H9 (cell line): ENCODE measurements at regions not wholly inside any gene's neighbourhood (a gene's known extent, or its start where the extent isn't known, plus 50 kb on each side); places are given as distances from the start of the nearest gene placed in this dataset.

ENCODE experiments used
- DNase-seq: peaks from one replicate; pipeline ENCODE4 v3.0.0-alpha.2; 2017
- H2AFZ ChIP-seq: one replicate; pipeline ENCODE4 v1.6.1; 2013; ENCODE audit warnings: mild to moderate bottlenecking, low read length, control low read depth, moderate library complexity
- H2AK5ac ChIP-seq: 2 replicates; pipeline ENCODE4 v1.6.1; 2013; ENCODE audit warnings: low read length, control low read depth, mixed read lengths; ENCODE audit not compliant: insufficient read length
- H2BK120ac ChIP-seq: one replicate; pipeline ENCODE4 v1.6.1; 2013; ENCODE audit warnings: low read depth, mild to moderate bottlenecking, low read length, control low read depth, inconsistent platforms; ENCODE audit not compliant: poor library complexity, severe bottlenecking
- H2BK12ac ChIP-seq: 2 replicates; pipeline ENCODE4 v1.6.1; 2013; ENCODE audit warnings: low read length, control low read depth, mixed read lengths, low read depth; ENCODE audit not compliant: insufficient read length
- H2BK15ac ChIP-seq: 2 replicates; pipeline ENCODE4 v1.6.1; 2013; ENCODE audit warnings: low read depth, low read length, control low read depth
- H2BK20ac ChIP-seq: one replicate; pipeline ENCODE4 v1.6.1; 2013; ENCODE audit warnings: low read depth, mild to moderate bottlenecking, low read length, control low read depth, inconsistent platforms; ENCODE audit not compliant: poor library complexity, severe bottlenecking
- H2BK5ac ChIP-seq: 2 replicates; pipeline ENCODE4 v1.6.1; 2013; ENCODE audit warnings: low read length, control low read depth, mixed read lengths; ENCODE audit not compliant: insufficient read length
- H3K14ac ChIP-seq: 2 replicates; pipeline ENCODE4 v1.6.1; 2013; ENCODE audit warnings: low read length, control low read depth; ENCODE audit not compliant: insufficient read depth
- H3K18ac ChIP-seq: 2 replicates; pipeline ENCODE4 v1.6.1; 2013; ENCODE audit warnings: low read depth, mild to moderate bottlenecking, mixed read lengths, low read length, control low read depth; ENCODE audit not compliant: insufficient read length
- H3K23ac ChIP-seq: 2 replicates; pipeline ENCODE4 v1.6.1; 2013; ENCODE audit warnings: low read length, control low read depth, mixed read lengths, low read depth; ENCODE audit not compliant: insufficient read length
- H3K23me2 ChIP-seq: 2 replicates; pipeline ENCODE4 v1.6.1; 2013; ENCODE audit warnings: low read depth, mild to moderate bottlenecking, mixed read lengths, low read length, control low read depth; ENCODE audit not compliant: insufficient read length, poor library complexity, severe bottlenecking
- H3K27ac ChIP-seq: 2 replicates; pipeline ENCODE4 v1.5.1; 2013; ENCODE audit warnings: low read length, control low read depth, mixed read lengths, low read depth; ENCODE audit not compliant: insufficient read length
- H3K27me3 ChIP-seq: 2 replicates; pipeline ENCODE4 v1.6.1; 2013; ENCODE audit warnings: low read length, control low read depth, inconsistent platforms; ENCODE audit not compliant: insufficient read depth
- H3K4ac ChIP-seq: 2 replicates; pipeline ENCODE4 v1.6.1; 2013; ENCODE audit warnings: low read depth, mild to moderate bottlenecking, control low read depth, inconsistent platforms, low read length, moderate library complexity
- H3K4me1 ChIP-seq: 2 replicates; pipeline ENCODE4 v1.6.1; 2013; ENCODE audit warnings: low read length, control low read depth, inconsistent platforms; ENCODE audit not compliant: insufficient read depth
- H3K4me2 ChIP-seq: 2 replicates; pipeline ENCODE4 v1.6.1; 2013; ENCODE audit warnings: low read length, control low read depth, mixed read lengths; ENCODE audit not compliant: insufficient read length, insufficient read depth
- H3K56ac ChIP-seq: 2 replicates; pipeline ENCODE4 v1.6.1; 2013; ENCODE audit warnings: low read depth, mild to moderate bottlenecking, mixed read lengths, low read length, control low read depth; ENCODE audit not compliant: insufficient read length
- H3K79me1 ChIP-seq: 2 replicates; pipeline ENCODE4 v1.6.1; 2013; ENCODE audit warnings: low read depth, mild to moderate bottlenecking, moderate library complexity, low read length, control low read depth, inconsistent platforms; ENCODE audit not compliant: insufficient read depth, poor library complexity, severe bottlenecking
- H3K79me2 ChIP-seq: 2 replicates; pipeline ENCODE4 v1.6.1; 2013; ENCODE audit warnings: low read length, control low read depth, inconsistent platforms; ENCODE audit not compliant: insufficient read depth
- H3K9ac ChIP-seq: 2 replicates; pipeline ENCODE4 v1.6.1; 2013; ENCODE audit warnings: low read length, control low read depth, mixed read lengths; ENCODE audit not compliant: insufficient read length; ENCODE audit errors: extremely low read depth
- H3K9me3 ChIP-seq: one replicate; pipeline ENCODE4 v1.6.1; 2013; ENCODE audit warnings: low read depth, low read length, inconsistent platforms; ENCODE audit not compliant: control insufficient read depth
- H3T11ph ChIP-seq: one replicate; pipeline ENCODE4 v1.6.1; 2013; ENCODE audit warnings: mild to moderate bottlenecking, low read length, control low read depth, inconsistent platforms
- H4K20me1 ChIP-seq: one replicate; pipeline ENCODE4 v1.6.1; 2013; ENCODE audit not compliant: control insufficient read depth, insufficient read length, insufficient read depth
- H4K5ac ChIP-seq: 2 replicates; pipeline ENCODE4 v1.6.1; 2013; ENCODE audit warnings: low read depth, mild to moderate bottlenecking, mixed read lengths, low read length, control low read depth; ENCODE audit not compliant: insufficient read length
- H4K8ac ChIP-seq: replicated peaks from 2 replicates; pipeline ENCODE4 v1.6.1; 2013; ENCODE audit warnings: low read length, control low read depth, mixed read lengths, low read depth; ENCODE audit not compliant: insufficient read length
- H4K91ac ChIP-seq: 2 replicates; pipeline ENCODE4 v1.6.1; 2013; ENCODE audit warnings: low read depth, mild to moderate bottlenecking, moderate library complexity, mixed read lengths, low read length, control low read depth; ENCODE audit not compliant: insufficient read length
- H3K27ac Mint-ChIP-seq, 3 experiments: 2 replicates in 2 of 3; 3 replicates in 1 of 3; pipeline ENCODE4 v1.8.0; 2020 to 2021; ENCODE audit warnings: mixed read lengths in 3 of 3, mild to moderate bottlenecking in 1 of 3, moderate library complexity in 1 of 3
- H3K27me3 Mint-ChIP-seq: 2 replicates; pipeline ENCODE4 v1.8.0; 2021; ENCODE audit warnings: low read depth, mild to moderate bottlenecking, moderate library complexity, mixed read lengths
- H3K36me3 Mint-ChIP-seq, 3 experiments: 2 replicates in 2 of 3; 3 replicates in 1 of 3; pipeline ENCODE4 v1.8.0; 2020 to 2021; ENCODE audit warnings: low read depth in 3 of 3, mixed read lengths in 3 of 3; ENCODE audit not compliant: insufficient read depth in 1 of 3
- H3K4me1 Mint-ChIP-seq, 2 experiments: 2 replicates each; pipeline ENCODE4 v1.8.0; 2020; ENCODE audit warnings: mixed read lengths in 2 of 2
- H3K4me3 Mint-ChIP-seq, 2 experiments: 2 replicates in 1 of 2; 3 replicates in 1 of 2; pipeline ENCODE4 v1.8.0; 2020 to 2021; ENCODE audit warnings: mild to moderate bottlenecking in 2 of 2, mixed read lengths in 2 of 2, moderate library complexity in 1 of 2
- H3K9me3 Mint-ChIP-seq, 2 experiments: 2 replicates in 1 of 2; 3 replicates in 1 of 2; pipeline ENCODE4 v1.8.0; 2020; ENCODE audit warnings: mild to moderate bottlenecking in 2 of 2, mixed read lengths in 2 of 2, moderate library complexity in 1 of 2
- CTCF ChIP-seq: fragments of 200-600 bp; sonication (generic); conservative IDR thresholded peaks from 3 replicates; pipeline ENCODE4 v1.8.0; 2021; ENCODE audit warnings: antibody characterized with exemption, mild to moderate bottlenecking

- Mint-ChIP-seq H3K4me1 (no peaks in the 10 kb centered on the region), H3K27ac (no peak overlapping the region), H3K9me3 (peaks cover 17 to 27% of the 10 kb centered on the region in 2 experiments), H3K4me3 (no peak overlapping the region), H3K27me3 (no peaks in the 10 kb centered on the region; the same call in 1 of the 2 replicates), H3K36me3 (peaks cover 8 to 25% (median 9%) of the 10 kb centered on the region in 3 experiments; a peak in 5 of 7 replicates)
- Histone ChIP-seq H3K9me3 (no peaks in the 10 kb centered on the region), H3K79me1 (no peaks in the 10 kb centered on the region), H2BK20ac (no peak overlapping the region), H4K8ac (no peak overlapping the region), H3K23me2 (no peaks in the 10 kb centered on the region), H2BK15ac (no peak overlapping the region), H2BK12ac (no peak overlapping the region), H2BK5ac (no peak overlapping the region), H3K23ac (no peak overlapping the region), H3K4ac (no peak overlapping the region), H2AK5ac (no peak overlapping the region), H3K18ac (no peak overlapping the region), H3T11ph (no peak overlapping the region), H3K79me2 (no peaks in the 10 kb centered on the region), H2AFZ (no peak overlapping the region), H3K14ac (no peak overlapping the region), H3K9ac (no peak overlapping the region), H3K56ac (no peak overlapping the region), H4K91ac (no peak overlapping the region), H3K4me2 (no peak overlapping the region), H2BK120ac (no peak overlapping the region), H4K5ac (no peak overlapping the region), H4K20me1 (no peaks in the 10 kb centered on the region), H3K27me3 (no peaks in the 10 kb centered on the region), H3K27ac (no peak overlapping the region), H3K4me1 (no peaks in the 10 kb centered on the region)
- DNase-seq: no peak
- no peak for TF ChIP-seq CTCF
These were observed 317.8 kb upstream of the NCAM1 start for GRCh38 chr11:112643416-112643815.
